ENCODE measurements at regions not wholly inside any gene's neighbourhood (a gene's known extent, or its start where the extent isn't known, plus 50 kb on each side); places are given as distances from the start of the nearest gene placed in this dataset.

DNA sequence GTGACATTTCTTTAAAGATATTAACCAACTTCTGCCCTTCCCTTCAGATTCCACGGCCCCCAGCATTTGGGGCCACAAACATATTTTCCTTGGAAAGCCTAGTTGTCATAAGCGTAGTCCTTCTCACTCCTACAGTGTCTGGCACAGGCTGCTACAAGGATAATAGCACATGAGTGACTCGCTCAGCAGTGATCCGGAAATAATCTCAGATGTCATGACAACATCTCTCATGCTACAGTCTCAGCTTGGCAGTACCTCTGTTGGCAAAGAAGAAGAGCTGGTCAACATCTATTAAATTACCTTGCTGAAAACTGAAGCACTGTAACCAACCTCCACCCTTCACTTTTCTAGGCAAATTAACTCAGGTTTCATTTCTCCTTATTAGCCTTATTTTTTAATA, 351.7 kb downstream of the RAD51AP2 start:
- TF ChIP-seq TAF1 (IDR thresholded peaks at IDR 0.05; ENCODE audit: low read depth, low read length) (no peak), POLR2AphosphoS5 (IDR thresholded peaks at IDR 0.05; ENCODE audit: low read depth, low read length) (no peak), SPI1 (IDR thresholded peaks at IDR 0.05; ENCODE audit: low read depth, low read length) (no peak), POLR2A (IDR thresholded peaks at IDR 0.05; ENCODE audit: low read depth, low read length) (no peak), PAX5 (IDR thresholded peaks at IDR 0.05; ENCODE audit: insufficient read depth, low read length, severe bottlenecking) (no peak), POU2F2 (IDR thresholded peaks at IDR 0.05; ENCODE audit: low read depth, low read length) (no peak)
